Naive thymus-derived CD4-positive, alpha-beta T cell (primary cell): ENCODE measurements at regions not wholly inside any gene's neighbourhood (a gene's known extent, or its start where the extent isn't known, plus 50 kb on each side); places are given as distances from the start of the nearest gene placed in this dataset.

ENCODE experiments used
- ATAC-seq: fragments of 150-1000 bp; cut with Tn5 transposase; 2 replicates; pipeline ENCODE4 v1.10.0; 2021; ENCODE audit warnings: mild to moderate bottlenecking, moderate library complexity
- CTCF ChIA-PET: fragments of 350-600 bp; sonication (Branson Sonifier 250); formaldehyde crosslinking; loops from one replicate; lab custom pipeline; 2021; ENCODE audit warnings: antibody characterized with exemption; lab: Charles Lee
- POLR2A ChIA-PET: fragments of 350-600 bp; sonication (Branson Sonifier 250); formaldehyde crosslinking; loops from one replicate; lab custom pipeline; 2021; ENCODE audit warnings: antibody characterized with exemption, inconsistent platforms; lab: Charles Lee
- DNase-seq, 9 donors: peaks; one replicate each; pipeline versions ENCODE4 v3.0.0 to v3.0.0-alpha.2; 2020 to 2022; ENCODE audit warnings: mixed read lengths in 1 of 9
- H3K27ac ChIP-seq: one replicate; pipeline ENCODE4 v1.7.0; 2013; ENCODE audit warnings: mild to moderate bottlenecking, low read depth, low read length, moderate library complexity
- H3K27me3 ChIP-seq, 2 donors: one replicate each; pipeline ENCODE4 v1.7.0; 2013; ENCODE audit warnings: low read length in 2 of 2, mild to moderate bottlenecking in 2 of 2, moderate library complexity in 2 of 2; ENCODE audit not compliant: control insufficient read depth in 2 of 2, insufficient read depth in 2 of 2
- H3K36me3 ChIP-seq, 3 experiments: 1 replicate in 2 of 3; 2 replicates in 1 of 3; pipeline ENCODE4 v1.7.0; 2013; ENCODE audit warnings: low read length in 3 of 3, mild to moderate bottlenecking in 3 of 3, moderate library complexity in 1 of 3; ENCODE audit not compliant: insufficient read depth in 3 of 3, control insufficient read depth in 2 of 3
- H3K4me1 ChIP-seq, 2 donors: one replicate each; pipeline ENCODE4 v1.7.0; 2013; ENCODE audit warnings: low read length in 2 of 2, mild to moderate bottlenecking in 2 of 2, moderate library complexity in 1 of 2; ENCODE audit not compliant: control insufficient read depth in 2 of 2, insufficient read depth in 2 of 2
- H3K4me3 ChIP-seq: 2 replicates; pipeline ENCODE4 v1.7.0; 2013; ENCODE audit warnings: mild to moderate bottlenecking, low read length
- H3K9me3 ChIP-seq, 3 experiments: 1 replicate in 2 of 3; 2 replicates in 1 of 3; pipeline ENCODE4 v1.7.0; 2013; ENCODE audit warnings: low read length in 3 of 3; ENCODE audit not compliant: control insufficient read depth in 2 of 3
- H3K27ac Mint-ChIP-seq, 9 donors: one replicate each; pipeline ENCODE4 v1.8.0; 2020 to 2022; ENCODE audit warnings: mixed read lengths in 9 of 9, mild to moderate bottlenecking in 8 of 9, moderate library complexity in 5 of 9, inconsistent platforms in 2 of 9
- H3K27me3 Mint-ChIP-seq, 5 donors: one replicate each; pipeline ENCODE4 v1.8.0; 2021 to 2022; ENCODE audit warnings: mixed read lengths in 5 of 5, mild to moderate bottlenecking in 1 of 5
- H3K36me3 Mint-ChIP-seq, 5 donors: one replicate each; pipeline ENCODE4 v1.8.0; 2020 to 2022; ENCODE audit warnings: mixed read lengths in 5 of 5, mild to moderate bottlenecking in 3 of 5, inconsistent platforms in 1 of 5
- H3K4me1 Mint-ChIP-seq, 7 donors: one replicate each; pipeline ENCODE4 v1.8.0; 2020 to 2022; ENCODE audit warnings: mixed read lengths in 7 of 7, mild to moderate bottlenecking in 3 of 7, inconsistent platforms in 1 of 7
- H3K4me3 Mint-ChIP-seq, 10 donors: one replicate each; pipeline ENCODE4 v1.8.0; 2020 to 2022; ENCODE audit warnings: mild to moderate bottlenecking in 10 of 10, mixed read lengths in 10 of 10, moderate library complexity in 6 of 10, inconsistent platforms in 2 of 10
- H3K9me3 Mint-ChIP-seq, 11 donors: one replicate each; pipeline ENCODE4 v1.8.0; 2020 to 2022; ENCODE audit warnings: mixed read lengths in 11 of 11, mild to moderate bottlenecking in 4 of 11, inconsistent platforms in 1 of 11, moderate library complexity in 1 of 11
- intact Hi-C, 2 donors: fragments of 100-400 bp; cut with micrococcal nuclease; formaldehyde crosslinking; loops; one replicate each; pipeline ENCODE4 v1.15.1; 2023

DNA sequence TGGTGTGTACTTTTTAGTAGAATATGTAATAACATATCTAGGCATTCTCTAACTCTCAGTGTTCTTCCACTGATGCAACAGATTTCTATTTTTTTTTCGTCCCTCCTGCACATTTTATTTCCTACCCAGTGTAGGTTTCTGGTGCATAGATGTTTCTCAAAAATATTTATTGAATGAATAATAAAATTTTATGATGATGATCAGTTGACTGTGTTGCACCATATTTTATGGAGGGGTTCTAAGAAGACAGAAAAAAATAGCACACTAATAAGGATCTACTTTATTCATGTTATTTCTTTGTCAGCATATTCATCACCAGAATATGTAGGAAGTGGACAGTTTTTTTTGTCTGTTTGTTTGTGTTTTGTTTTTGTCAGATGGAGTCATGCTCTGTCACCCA lies 2529.3 kb downstream of the ARAP2 start:
- ATAC-seq: no peak
- no peaks in the 10 kb centered on the region for H3K36me3 Mint-ChIP-seq
- H3K27ac ChIP-seq: no peak overlapping the region
- DNase-seq: no peak
- no peak overlapping the region for H3K27ac Mint-ChIP-seq
- intact Hi-C loops: no loop called here
- no peaks in the 10 kb centered on the region for H3K27me3 Mint-ChIP-seq
- H3K4me3 Mint-ChIP-seq: no peak overlapping the region
- H3K4me1 ChIP-seq: no peaks in the 10 kb centered on the region
- peaks cover 3 to 33% (median 11%) of the 10 kb centered on the region in 11 donors for H3K9me3 Mint-ChIP-seq
- H3K4me3 ChIP-seq: no peak overlapping the region
- ChIA-PET POLR2A (no interaction called here), CTCF (no interaction called here)
- no peaks in the 10 kb centered on the region for H3K4me1 Mint-ChIP-seq
- H3K9me3 ChIP-seq: no peaks in the 10 kb centered on the region
- H3K27me3 ChIP-seq: no peaks in the 10 kb centered on the region
- H3K36me3 ChIP-seq: no peaks in the 10 kb centered on the region

DNA sequence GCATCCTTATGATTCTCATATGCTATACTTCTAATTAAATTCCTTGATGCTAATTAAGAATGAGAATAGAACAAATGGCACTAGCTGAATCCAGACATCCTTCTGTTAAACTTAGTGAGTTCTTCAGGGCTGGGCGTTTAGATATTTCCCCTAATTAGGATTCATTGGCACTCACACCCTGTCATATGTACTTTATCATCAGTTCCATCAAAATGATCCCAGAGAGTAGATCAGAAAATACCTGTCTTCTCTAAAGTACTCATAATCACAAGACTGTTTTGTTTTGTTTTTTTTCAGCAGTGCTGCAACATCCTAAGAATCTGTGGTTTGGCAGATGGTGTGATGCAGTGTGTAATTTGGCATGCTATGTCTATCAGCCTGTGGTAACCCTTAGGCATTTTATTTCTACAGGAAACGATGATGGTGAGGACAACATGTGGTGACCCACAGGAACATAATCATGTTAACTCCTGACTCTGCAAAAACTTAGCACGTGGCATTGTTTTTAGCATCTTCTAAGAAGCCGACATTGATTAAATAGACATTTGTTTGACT lies 2528.4 kb downstream of the ARAP2 start:
- Histone ChIP-seq H3K4me1 (no peaks in the 10 kb centered on the region), H3K27me3 (no peaks in the 10 kb centered on the region), H3K9me3 (no peaks in the 10 kb centered on the region), H3K27ac (no peak overlapping the region), H3K36me3 (no peaks in the 10 kb centered on the region), H3K4me3 (no peak overlapping the region)
- no peak for DNase-seq
- ATAC-seq: no peak
- H3K27me3 Mint-ChIP-seq: no peaks in the 10 kb centered on the region
- CTCF ChIA-PET: no interaction called here
- intact Hi-C loops: no loop called here
- POLR2A ChIA-PET: no interaction called here
- H3K4me1 Mint-ChIP-seq: no peaks in the 10 kb centered on the region
- H3K9me3 Mint-ChIP-seq: peaks cover under 1 to 26% (median 6%) of the 10 kb centered on the region in 11 donors
- H3K36me3 Mint-ChIP-seq: no peaks in the 10 kb centered on the region
- H3K27ac Mint-ChIP-seq: no peak overlapping the region
- no peak overlapping the region for H3K4me3 Mint-ChIP-seq

DNA sequence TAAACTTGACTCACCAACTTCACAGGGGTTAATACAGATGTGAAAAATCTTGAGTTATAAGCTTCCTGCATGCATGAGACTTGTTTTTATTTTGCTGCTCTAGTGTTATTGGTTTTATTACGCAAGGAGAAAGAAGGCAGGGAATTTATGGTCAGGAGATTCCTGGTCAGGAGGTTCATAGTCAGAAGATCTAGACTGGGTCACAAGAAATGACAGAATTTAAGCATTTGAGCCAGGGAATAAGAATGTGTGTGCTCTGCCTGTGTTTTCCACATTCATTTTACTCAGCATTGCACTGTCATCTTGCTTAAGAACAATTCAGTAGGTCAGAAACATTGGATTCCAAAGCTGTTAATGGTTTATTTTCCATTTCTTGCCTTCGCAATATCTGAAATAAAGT lies 2522.1 kb downstream of the ARAP2 start:
- Mint-ChIP-seq H3K4me1 (no peaks in the 10 kb centered on the region), H3K27ac (no peak overlapping the region), H3K4me3 (no peak overlapping the region), H3K36me3 (no peaks in the 10 kb centered on the region), H3K27me3 (no peaks in the 10 kb centered on the region), H3K9me3 (peaks cover 0 to 14% (median 5%) of the 10 kb centered on the region in 11 donors)
- ChIA-PET POLR2A (no interaction called here), CTCF (no interaction called here)
- no peak overlapping the region for H3K27ac ChIP-seq
- no peaks in the 10 kb centered on the region for H3K27me3 ChIP-seq
- H3K36me3 ChIP-seq: no peaks in the 10 kb centered on the region
- DNase-seq: no peak
- no peaks in the 10 kb centered on the region for H3K9me3 ChIP-seq
- intact Hi-C loops: no loop called here
- H3K4me3 ChIP-seq: no peak overlapping the region
- no peaks in the 10 kb centered on the region for H3K4me1 ChIP-seq
- no peak for ATAC-seq

DNA sequence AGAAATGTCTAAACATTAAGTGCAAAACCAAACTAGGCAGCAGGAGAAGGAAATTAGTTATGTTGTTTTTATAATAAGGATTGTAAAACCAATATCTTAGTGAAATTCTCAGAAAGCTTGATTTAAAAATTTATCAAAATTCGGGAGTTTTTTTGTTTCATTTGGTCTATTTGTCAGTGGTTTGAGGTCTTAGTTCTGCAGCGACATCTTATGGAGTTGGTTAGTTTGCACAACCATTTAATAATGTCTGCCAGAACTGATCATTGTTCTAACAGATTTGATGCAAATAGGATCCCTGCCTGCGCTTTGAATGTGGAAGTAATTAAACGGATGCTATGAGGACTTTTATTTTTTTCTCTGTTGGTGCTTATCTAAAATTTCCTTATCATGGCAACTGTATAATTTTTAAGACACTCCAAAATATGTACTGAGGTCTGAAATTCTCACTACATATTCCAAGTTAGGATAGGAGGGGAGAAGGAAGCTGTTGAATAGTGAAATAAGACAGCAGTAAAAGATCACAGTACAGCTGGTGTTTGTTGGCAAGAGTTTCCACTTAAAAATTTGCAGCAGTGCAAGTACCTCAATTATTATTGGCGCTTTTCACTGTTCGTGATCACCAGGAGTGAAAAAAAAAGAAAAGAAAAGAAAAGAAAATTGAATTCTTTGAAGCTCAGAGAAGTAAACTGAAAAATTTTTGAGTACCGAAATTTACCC lies 2521.4 kb downstream of the ARAP2 start:
- POLR2A ChIA-PET: no interaction called here
- intact Hi-C loops: no loop called here

DNA sequence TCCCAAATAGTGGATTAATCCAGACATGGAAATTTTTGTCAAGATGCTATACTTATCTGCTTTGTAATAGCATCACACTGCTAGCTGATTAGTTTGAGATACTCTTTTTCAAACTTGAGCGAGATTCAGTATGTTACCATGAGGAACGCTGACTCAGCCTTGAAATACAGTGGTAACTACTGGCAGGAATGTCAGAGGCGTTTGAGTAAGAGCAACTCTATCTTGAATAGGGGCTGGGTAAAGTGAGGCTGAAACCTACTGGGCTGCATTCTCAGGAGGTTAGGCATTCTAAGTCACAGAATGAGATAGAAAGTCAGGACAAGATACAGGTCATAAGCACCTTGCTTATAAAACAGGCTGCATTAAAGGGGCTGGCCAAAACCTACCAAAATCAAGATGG lies 2519.6 kb downstream of the ARAP2 start:
- no peaks in the 10 kb centered on the region for H3K4me1 ChIP-seq
- POLR2A ChIA-PET: no interaction called here
- H3K9me3 Mint-ChIP-seq: peaks cover 0 to 7% (median 0%) of the 10 kb centered on the region in 11 donors
- no peaks in the 10 kb centered on the region for H3K27me3 ChIP-seq
- H3K4me3 ChIP-seq: no peak overlapping the region
- no peaks in the 10 kb centered on the region for H3K9me3 ChIP-seq
- DNase-seq (no peak), ATAC-seq (no peak)
- H3K27ac ChIP-seq: no peak overlapping the region
- no peaks in the 10 kb centered on the region for H3K36me3 Mint-ChIP-seq
- no peaks in the 10 kb centered on the region for H3K27me3 Mint-ChIP-seq
- intact Hi-C loops: no loop called here
- H3K4me1 Mint-ChIP-seq: no peaks in the 10 kb centered on the region
- CTCF ChIA-PET: no interaction called here
- no peak overlapping the region for H3K27ac Mint-ChIP-seq
- H3K36me3 ChIP-seq: no peaks in the 10 kb centered on the region
- no peak overlapping the region for H3K4me3 Mint-ChIP-seq

More for the DNA sequence above, 2521.4 kb downstream of the ARAP2 start:
- DNase-seq (no peak), ATAC-seq (no peak)
- Mint-ChIP-seq H3K9me3 (peaks cover 0 to 11% (median 3%) of the 10 kb centered on the region in 11 donors), H3K36me3 (no peaks in the 10 kb centered on the region), H3K27ac (no peak overlapping the region), H3K4me3 (no peak overlapping the region), H3K4me1 (no peaks in the 10 kb centered on the region), H3K27me3 (no peaks in the 10 kb centered on the region)
- Histone ChIP-seq H3K4me3 (no peak overlapping the region), H3K4me1 (no peaks in the 10 kb centered on the region), H3K27ac (no peak overlapping the region), H3K36me3 (no peaks in the 10 kb centered on the region), H3K9me3 (no peaks in the 10 kb centered on the region), H3K27me3 (no peaks in the 10 kb centered on the region)
- CTCF ChIA-PET: no interaction called here

DNA sequence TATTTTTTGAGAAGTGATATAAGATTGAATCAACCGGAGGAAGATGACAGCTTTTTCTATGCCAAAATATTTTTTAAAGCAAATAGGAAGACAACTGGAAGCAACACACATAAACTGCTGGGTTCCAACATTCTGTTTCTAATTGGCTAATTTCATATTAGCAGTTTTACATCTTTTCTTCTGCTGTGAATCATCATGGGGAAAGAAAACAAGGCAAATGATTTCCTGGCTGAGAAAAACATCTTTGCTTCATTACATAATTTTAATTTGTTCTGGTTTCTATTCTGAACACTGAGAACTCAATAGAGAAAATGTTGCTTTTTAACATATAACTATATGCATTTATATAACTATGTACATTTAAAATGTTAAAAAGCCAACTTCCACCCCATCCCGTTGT lies 2518.5 kb downstream of the ARAP2 start:
- POLR2A ChIA-PET: no interaction called here
- Mint-ChIP-seq H3K4me1 (no peaks in the 10 kb centered on the region), H3K4me3 (no peak overlapping the region), H3K9me3 (peaks cover 0 to 8% (median under 1%) of the 10 kb centered on the region in 11 donors), H3K27me3 (no peaks in the 10 kb centered on the region), H3K36me3 (no peaks in the 10 kb centered on the region), H3K27ac (no peak overlapping the region)
- Histone ChIP-seq H3K4me3 (no peak overlapping the region), H3K36me3 (no peaks in the 10 kb centered on the region), H3K27me3 (no peaks in the 10 kb centered on the region), H3K9me3 (no peaks in the 10 kb centered on the region), H3K27ac (no peak overlapping the region), H3K4me1 (no peaks in the 10 kb centered on the region)
- CTCF ChIA-PET: no interaction called here
- no peak for DNase-seq
- intact Hi-C loops: no loop called here
- ATAC-seq: no peak

DNA sequence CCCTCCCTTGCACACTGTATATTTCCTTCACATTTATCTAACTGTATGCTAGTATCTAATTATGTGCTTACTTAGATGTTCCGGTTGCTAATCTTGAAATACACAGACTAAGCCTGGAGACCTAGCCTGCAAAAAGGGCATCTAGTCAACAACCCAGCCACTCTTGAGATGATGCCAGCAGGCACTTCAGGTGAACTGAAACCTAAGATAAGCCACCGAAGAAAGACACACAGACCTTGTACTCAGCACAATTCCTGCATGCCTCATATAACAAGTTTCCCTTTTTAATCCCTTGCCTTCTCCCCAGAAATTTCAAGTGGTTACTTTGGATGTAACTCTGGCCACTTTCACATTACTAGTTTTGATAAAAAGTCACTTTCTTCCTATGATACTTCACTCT lies 2506.6 kb downstream of the ARAP2 start:
- no peak overlapping the region for H3K4me3 ChIP-seq
- ATAC-seq (no peak), DNase-seq (no peak)
- intact Hi-C loops: no loop called here
- peaks cover 0 to under 1% (median 0%) of the 10 kb centered on the region in 5 donors for H3K36me3 Mint-ChIP-seq
- H3K4me3 Mint-ChIP-seq: no peak overlapping the region
- H3K36me3 ChIP-seq: no peaks in the 10 kb centered on the region
- no peaks in the 10 kb centered on the region for H3K27me3 ChIP-seq
- H3K27me3 Mint-ChIP-seq: no peaks in the 10 kb centered on the region
- H3K9me3 ChIP-seq: no peaks in the 10 kb centered on the region
- ChIA-PET CTCF (no interaction called here), POLR2A (no interaction called here)
- H3K4me1 Mint-ChIP-seq: no peaks in the 10 kb centered on the region
- H3K9me3 Mint-ChIP-seq: peaks cover 0 to 17% (median 7%) of the 10 kb centered on the region in 11 donors
- no peaks in the 10 kb centered on the region for H3K4me1 ChIP-seq
- no peak overlapping the region for H3K27ac Mint-ChIP-seq
- no peak overlapping the region for H3K27ac ChIP-seq
